Naive thymus-derived CD4-positive, alpha-beta T cell (primary cell): ENCODE measurements at regions not wholly inside any gene's neighbourhood (a gene's known extent, or its start where the extent isn't known, plus 50 kb on each side); places are given as distances from the start of the nearest gene placed in this dataset.

Source experiments
- ATAC-seq: fragments of 150-1000 bp; cut with Tn5 transposase; 2 replicates; pipeline ENCODE4 v1.10.0; 2021; ENCODE audit warnings: mild to moderate bottlenecking, moderate library complexity
- CTCF ChIA-PET: fragments of 350-600 bp; sonication (Branson Sonifier 250); formaldehyde crosslinking; loops from one replicate; lab custom pipeline; 2021; ENCODE audit warnings: antibody characterized with exemption; lab: Charles Lee
- POLR2A ChIA-PET: fragments of 350-600 bp; sonication (Branson Sonifier 250); formaldehyde crosslinking; loops from one replicate; lab custom pipeline; 2021; ENCODE audit warnings: antibody characterized with exemption, inconsistent platforms; lab: Charles Lee
- DNase-seq, 9 donors: peaks; one replicate each; pipeline versions ENCODE4 v3.0.0 to v3.0.0-alpha.2; 2020 to 2022; ENCODE audit warnings: mixed read lengths in 1 of 9
- H3K27ac ChIP-seq: one replicate; pipeline ENCODE4 v1.7.0; 2013; ENCODE audit warnings: mild to moderate bottlenecking, low read depth, low read length, moderate library complexity
- H3K27me3 ChIP-seq, 2 donors: one replicate each; pipeline ENCODE4 v1.7.0; 2013; ENCODE audit warnings: low read length in 2 of 2, mild to moderate bottlenecking in 2 of 2, moderate library complexity in 2 of 2; ENCODE audit not compliant: control insufficient read depth in 2 of 2, insufficient read depth in 2 of 2
- H3K36me3 ChIP-seq, 3 experiments: 1 replicate in 2 of 3; 2 replicates in 1 of 3; pipeline ENCODE4 v1.7.0; 2013; ENCODE audit warnings: low read length in 3 of 3, mild to moderate bottlenecking in 3 of 3, moderate library complexity in 1 of 3; ENCODE audit not compliant: insufficient read depth in 3 of 3, control insufficient read depth in 2 of 3
- H3K4me1 ChIP-seq, 2 donors: one replicate each; pipeline ENCODE4 v1.7.0; 2013; ENCODE audit warnings: low read length in 2 of 2, mild to moderate bottlenecking in 2 of 2, moderate library complexity in 1 of 2; ENCODE audit not compliant: control insufficient read depth in 2 of 2, insufficient read depth in 2 of 2
- H3K4me3 ChIP-seq: 2 replicates; pipeline ENCODE4 v1.7.0; 2013; ENCODE audit warnings: mild to moderate bottlenecking, low read length
- H3K9me3 ChIP-seq, 3 experiments: 1 replicate in 2 of 3; 2 replicates in 1 of 3; pipeline ENCODE4 v1.7.0; 2013; ENCODE audit warnings: low read length in 3 of 3; ENCODE audit not compliant: control insufficient read depth in 2 of 3
- H3K27ac Mint-ChIP-seq, 9 donors: one replicate each; pipeline ENCODE4 v1.8.0; 2020 to 2022; ENCODE audit warnings: mixed read lengths in 9 of 9, mild to moderate bottlenecking in 8 of 9, moderate library complexity in 5 of 9, inconsistent platforms in 2 of 9
- H3K27me3 Mint-ChIP-seq, 5 donors: one replicate each; pipeline ENCODE4 v1.8.0; 2021 to 2022; ENCODE audit warnings: mixed read lengths in 5 of 5, mild to moderate bottlenecking in 1 of 5
- H3K36me3 Mint-ChIP-seq, 5 donors: one replicate each; pipeline ENCODE4 v1.8.0; 2020 to 2022; ENCODE audit warnings: mixed read lengths in 5 of 5, mild to moderate bottlenecking in 3 of 5, inconsistent platforms in 1 of 5
- H3K4me1 Mint-ChIP-seq, 7 donors: one replicate each; pipeline ENCODE4 v1.8.0; 2020 to 2022; ENCODE audit warnings: mixed read lengths in 7 of 7, mild to moderate bottlenecking in 3 of 7, inconsistent platforms in 1 of 7
- H3K4me3 Mint-ChIP-seq, 10 donors: one replicate each; pipeline ENCODE4 v1.8.0; 2020 to 2022; ENCODE audit warnings: mild to moderate bottlenecking in 10 of 10, mixed read lengths in 10 of 10, moderate library complexity in 6 of 10, inconsistent platforms in 2 of 10
- H3K9me3 Mint-ChIP-seq, 11 donors: one replicate each; pipeline ENCODE4 v1.8.0; 2020 to 2022; ENCODE audit warnings: mixed read lengths in 11 of 11, mild to moderate bottlenecking in 4 of 11, inconsistent platforms in 1 of 11, moderate library complexity in 1 of 11
- intact Hi-C, 2 donors: fragments of 100-400 bp; cut with micrococcal nuclease; formaldehyde crosslinking; loops; one replicate each; pipeline ENCODE4 v1.15.1; 2023

DNA sequence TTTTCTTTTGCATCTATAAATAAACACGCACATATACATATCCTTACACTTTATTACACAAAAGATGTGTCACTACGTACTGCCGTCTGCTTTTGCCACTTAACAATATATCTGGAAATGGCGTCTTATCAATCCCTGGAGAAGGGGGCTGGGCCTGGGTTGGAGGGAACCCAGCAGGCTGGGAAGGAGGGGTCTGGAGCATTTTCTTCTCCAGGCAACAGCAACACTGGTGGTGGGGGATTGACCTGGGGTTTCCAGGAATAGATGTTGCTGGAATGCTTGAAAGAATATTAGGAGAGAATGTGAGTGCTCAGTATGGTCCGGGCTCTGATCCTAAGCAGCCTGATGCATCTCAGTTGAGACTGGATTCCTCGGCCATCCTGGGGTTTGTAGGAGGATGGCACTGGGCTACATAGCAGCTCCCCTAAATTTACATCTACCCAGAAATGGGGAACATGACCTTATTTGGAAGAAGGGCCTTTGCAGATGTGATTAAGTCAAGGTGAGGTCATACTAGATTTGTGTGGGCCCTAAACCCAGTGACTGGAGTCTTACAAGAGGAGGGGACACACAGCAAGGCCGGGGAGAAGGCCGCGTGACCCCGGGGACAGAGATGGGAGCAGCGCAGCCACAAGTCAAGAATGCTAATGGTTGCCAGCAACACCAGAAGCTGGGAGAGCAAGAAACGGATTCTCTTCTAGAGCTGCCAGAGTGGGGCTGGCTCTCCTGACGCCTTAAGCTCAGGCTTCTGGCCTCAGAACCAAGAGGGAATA, 98.6 kb downstream of the SIK1 start:
- H3K9me3 Mint-ChIP-seq = no peaks in the 10 kb centered on the region
- no peaks in the 10 kb centered on the region for H3K36me3 Mint-ChIP-seq
- DNase-seq = no peak
- peaks cover 0 to 3% (median 0%) of the 10 kb centered on the region in 5 donors for H3K27me3 Mint-ChIP-seq
- CTCF ChIA-PET = no interaction called here
- no peak overlapping the region for H3K4me3 ChIP-seq
- no peaks in the 10 kb centered on the region for H3K27me3 ChIP-seq
- no peak overlapping the region for H3K4me3 Mint-ChIP-seq
- H3K27ac ChIP-seq = no peak overlapping the region
- intact Hi-C loops = no loop called here
- no peak overlapping the region for H3K27ac Mint-ChIP-seq
- ATAC-seq = no peak
- POLR2A ChIA-PET = no interaction called here
- no peaks in the 10 kb centered on the region for H3K4me1 ChIP-seq
- peaks cover 0 to 12% (median 6%) of the 10 kb centered on the region in 7 donors for H3K4me1 Mint-ChIP-seq
- H3K9me3 ChIP-seq = no peaks in the 10 kb centered on the region
- no peaks in the 10 kb centered on the region for H3K36me3 ChIP-seq

DNA sequence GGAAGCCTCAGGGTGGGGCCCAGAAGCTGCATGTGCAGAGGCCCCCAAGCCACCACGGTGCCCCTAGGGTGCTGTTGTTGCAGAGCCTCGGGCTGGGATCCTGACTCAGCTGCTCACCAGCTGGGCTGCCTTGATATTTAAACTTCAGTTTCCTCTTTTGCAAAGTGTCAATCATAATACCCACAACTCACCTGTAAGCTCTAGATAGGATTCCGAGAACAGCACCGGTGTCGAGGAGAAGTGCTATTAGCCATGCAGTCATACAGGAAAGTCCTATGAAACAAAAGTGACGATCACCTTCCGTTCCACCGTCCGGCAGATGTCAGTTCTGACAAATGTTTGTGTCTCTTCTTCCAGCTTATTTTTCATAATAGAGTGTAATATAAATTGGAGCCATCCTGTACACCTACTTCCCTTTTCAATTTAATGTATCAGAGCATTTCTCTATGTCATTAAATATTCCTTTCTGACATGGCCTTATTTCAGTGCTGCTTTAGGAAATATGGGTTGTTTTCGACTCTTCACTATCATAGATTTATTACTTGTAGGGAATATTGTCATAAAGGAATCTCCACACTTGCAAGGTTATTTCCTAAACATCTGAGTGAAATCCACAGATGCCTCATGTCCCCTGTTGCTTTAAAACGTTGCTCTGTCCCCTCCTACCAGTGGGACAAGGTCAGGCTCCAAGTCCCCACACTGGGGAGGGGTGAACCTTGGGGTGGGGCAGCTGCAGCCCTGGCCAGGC, 100.8 kb downstream of the SIK1 start:
- intact Hi-C loops = no loop called here
- Histone ChIP-seq H3K4me1 (no peaks in the 10 kb centered on the region), H3K4me3 (no peak overlapping the region), H3K27me3 (no peaks in the 10 kb centered on the region), H3K9me3 (no peaks in the 10 kb centered on the region), H3K27ac (no peak overlapping the region), H3K36me3 (no peaks in the 10 kb centered on the region)
- DNase-seq (no peak), ATAC-seq (peak; percentile 30)
- no peak overlapping the region for H3K4me3 Mint-ChIP-seq
- peak overlapping the region in 4 of 9 donors; percentile 20 to 84 (median 56) for H3K27ac Mint-ChIP-seq
- H3K27me3 Mint-ChIP-seq = peaks cover 0 to 3% (median 0%) of the 10 kb centered on the region in 5 donors
- peaks cover 0 to 10% (median 6%) of the 10 kb centered on the region in 7 donors for H3K4me1 Mint-ChIP-seq
- CTCF ChIA-PET = no interaction called here
- peaks cover 0 to 3% (median 0%) of the 10 kb centered on the region in 11 donors for H3K9me3 Mint-ChIP-seq
- POLR2A ChIA-PET = no interaction called here
- no peaks in the 10 kb centered on the region for H3K36me3 Mint-ChIP-seq

- Mint-ChIP-seq H3K4me1 (peaks cover 0 to 10% (median 6%) of the 10 kb centered on the region in 7 donors), H3K36me3 (no peaks in the 10 kb centered on the region), H3K9me3 (peaks cover 0 to 3% (median 0%) of the 10 kb centered on the region in 11 donors), H3K27me3 (peaks cover 0 to 3% (median 0%) of the 10 kb centered on the region in 5 donors), H3K27ac (no peak overlapping the region), H3K4me3 (no peak overlapping the region)
- ATAC-seq (no peak), DNase-seq (no peak)
- Histone ChIP-seq H3K27ac (no peak overlapping the region), H3K36me3 (no peaks in the 10 kb centered on the region), H3K9me3 (no peaks in the 10 kb centered on the region), H3K4me1 (no peaks in the 10 kb centered on the region), H3K27me3 (no peaks in the 10 kb centered on the region), H3K4me3 (no peak overlapping the region)
- POLR2A ChIA-PET = no interaction called here
- CTCF ChIA-PET = no interaction called here
- intact Hi-C loops = no loop called here
Measured at GRCh38 chr21:43325036-43325435, 101.9 kb downstream of the SIK1 start.

GRCh38 chr21:43324596-43324995, 102.3 kb downstream of the SIK1 start:
- POLR2A ChIA-PET = no interaction called here
- Mint-ChIP-seq H3K9me3 (peaks cover 0 to 3% (median 0%) of the 10 kb centered on the region in 11 donors), H3K36me3 (no peaks in the 10 kb centered on the region), H3K4me3 (no peak overlapping the region), H3K27ac (no peak overlapping the region), H3K27me3 (peaks cover 0 to 3% (median 0%) of the 10 kb centered on the region in 5 donors), H3K4me1 (peaks cover 0 to 10% (median 6%) of the 10 kb centered on the region in 7 donors)
- no peak for ATAC-seq
- H3K9me3 ChIP-seq = no peaks in the 10 kb centered on the region
- no peaks in the 10 kb centered on the region for H3K4me1 ChIP-seq
- CTCF ChIA-PET = no interaction called here
- no peaks in the 10 kb centered on the region for H3K36me3 ChIP-seq
- no peaks in the 10 kb centered on the region for H3K27me3 ChIP-seq
- H3K4me3 ChIP-seq = no peak overlapping the region
- no peak for DNase-seq
- no peak overlapping the region for H3K27ac ChIP-seq
- intact Hi-C loops = no loop called here

DNA sequence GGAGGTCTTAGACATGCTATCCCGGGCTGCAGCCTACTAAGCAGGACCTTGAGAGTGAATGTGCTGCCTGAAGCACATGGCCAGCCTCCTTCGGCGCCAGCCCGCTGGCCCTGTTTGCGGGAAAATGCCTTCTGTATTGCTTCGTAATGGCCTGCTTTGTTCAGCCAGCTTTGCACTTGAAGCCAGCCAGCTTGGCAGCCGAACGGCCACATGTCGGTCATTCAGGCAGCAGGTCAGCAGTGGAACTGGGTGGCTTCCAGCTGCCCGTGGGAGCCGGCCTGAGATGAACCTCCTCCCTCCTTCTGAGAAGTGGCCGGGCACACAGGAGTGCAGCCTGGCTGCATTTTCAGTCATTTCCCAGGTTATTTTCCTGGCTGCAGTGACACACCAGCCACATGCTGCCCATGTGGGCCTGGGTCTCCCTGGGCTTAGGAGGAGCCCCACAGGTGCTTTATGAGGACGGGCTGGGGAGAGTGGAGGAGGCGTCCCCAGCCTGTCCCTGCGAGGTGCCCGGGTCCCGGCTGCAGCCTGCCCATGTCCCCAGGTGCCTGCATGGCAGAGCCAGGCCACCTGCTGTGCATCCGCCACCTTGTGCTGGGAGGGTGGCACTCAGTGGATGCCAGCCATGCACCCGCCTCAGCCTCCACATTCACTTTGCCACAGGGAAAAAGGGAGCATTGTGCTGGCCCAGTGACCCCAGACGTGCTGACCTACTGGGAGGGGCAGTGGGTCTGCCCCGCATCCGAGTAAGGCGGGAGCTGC, 103.5 kb downstream of the SIK1 start:
- ChIA-PET POLR2A (no interaction called here), CTCF (no interaction called here)
- Mint-ChIP-seq H3K36me3 (peaks cover 0 to 3% (median 0%) of the 10 kb centered on the region in 5 donors), H3K4me3 (no peak overlapping the region), H3K27ac (no peak overlapping the region), H3K27me3 (peaks cover 0 to 3% (median 1%) of the 10 kb centered on the region in 5 donors), H3K9me3 (peaks cover 0 to 5% (median under 1%) of the 10 kb centered on the region in 11 donors), H3K4me1 (peaks cover 0 to 10% (median 6%) of the 10 kb centered on the region in 7 donors)
- intact Hi-C loops = no loop called here
- Histone ChIP-seq H3K27ac (no peak overlapping the region), H3K9me3 (no peaks in the 10 kb centered on the region), H3K27me3 (no peaks in the 10 kb centered on the region), H3K4me1 (no peaks in the 10 kb centered on the region), H3K36me3 (no peaks in the 10 kb centered on the region), H3K4me3 (no peak overlapping the region)
- DNase-seq (no peak), ATAC-seq (no peak)

DNA sequence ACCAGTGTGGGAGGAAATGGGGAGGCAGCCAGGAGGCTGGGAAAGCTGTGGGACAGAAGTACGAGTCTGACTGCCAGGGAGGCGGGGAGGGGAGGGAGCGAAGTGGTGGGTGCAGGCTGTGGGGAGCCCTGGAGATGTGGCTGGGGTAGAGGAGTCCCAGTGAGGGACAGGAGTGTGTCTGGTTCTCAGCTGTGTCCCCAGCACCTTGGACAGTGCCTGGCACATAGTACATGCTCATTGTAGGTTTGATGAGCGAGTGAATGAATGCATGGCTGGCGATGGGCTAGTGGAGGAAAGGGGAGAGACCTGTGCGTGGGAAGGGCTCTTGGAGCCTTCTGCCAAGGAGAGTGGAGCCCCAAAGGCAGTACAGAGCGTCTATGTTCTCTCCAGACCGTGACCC, 104.1 kb downstream of the SIK1 start:
- peaks cover 0 to 10% (median 6%) of the 10 kb centered on the region in 7 donors for H3K4me1 Mint-ChIP-seq
- no peak overlapping the region for H3K4me3 ChIP-seq
- H3K36me3 Mint-ChIP-seq = peaks cover 0 to 5% (median 0%) of the 10 kb centered on the region in 5 donors
- no peak overlapping the region for H3K27ac Mint-ChIP-seq
- H3K9me3 Mint-ChIP-seq = peaks cover 0 to 8% (median 3%) of the 10 kb centered on the region in 11 donors
- H3K27me3 Mint-ChIP-seq = peaks cover 0 to 4% (median 1%) of the 10 kb centered on the region in 5 donors
- POLR2A ChIA-PET = no interaction called here
- ATAC-seq (no peak), DNase-seq (no peak)
- H3K4me1 ChIP-seq = no peaks in the 10 kb centered on the region
- H3K27me3 ChIP-seq = no peaks in the 10 kb centered on the region
- intact Hi-C loops = no loop called here
- CTCF ChIA-PET = no interaction called here
- H3K36me3 ChIP-seq = no peaks in the 10 kb centered on the region
- H3K4me3 Mint-ChIP-seq = no peak overlapping the region
- H3K27ac ChIP-seq = no peak overlapping the region
- peaks cover 0 to 4% (median 0%) of the 10 kb centered on the region in 3 experiments for H3K9me3 ChIP-seq
